Nephron (organoid): ENCODE measurements at regions not wholly inside any gene's neighbourhood (a gene's known extent, or its start where the extent isn't known, plus 50 kb on each side); places are given as distances from the start of the nearest gene placed in this dataset.

ENCODE experiments used
- H3K27ac Mint-ChIP-seq, 3 experiments: 2 replicates each; pipeline ENCODE4 v1.8.0; 2020; ENCODE audit warnings: mixed read lengths in 3 of 3, mild to moderate bottlenecking in 2 of 3, moderate library complexity in 1 of 3
- H3K27me3 Mint-ChIP-seq: 2 replicates; pipeline ENCODE4 v1.8.0; 2021; ENCODE audit warnings: low read depth, mild to moderate bottlenecking, moderate library complexity, mixed read lengths
- H3K36me3 Mint-ChIP-seq: 2 replicates; pipeline ENCODE4 v1.8.0; 2020; ENCODE audit warnings: low read depth, mixed read lengths
- H3K4me1 Mint-ChIP-seq: 2 replicates; pipeline ENCODE4 v1.8.0; 2020; ENCODE audit warnings: mixed read lengths
- H3K4me3 Mint-ChIP-seq, 3 experiments: 2 replicates each; pipeline ENCODE4 v1.8.0; 2020; ENCODE audit warnings: mild to moderate bottlenecking in 3 of 3, mixed read lengths in 3 of 3, moderate library complexity in 2 of 3
- H3K9me3 Mint-ChIP-seq: 2 replicates; pipeline ENCODE4 v1.8.0; 2020; ENCODE audit warnings: mixed read lengths
- CTCF ChIP-seq, 3 experiments: fragments of 200-600 bp; sonication (generic); IDR thresholded peaks; one replicate each; pipeline ENCODE4 v1.5.0; 2021; ENCODE audit warnings: antibody characterized with exemption in 3 of 3; ENCODE audit not compliant: unreplicated experiment in 3 of 3

DNA sequence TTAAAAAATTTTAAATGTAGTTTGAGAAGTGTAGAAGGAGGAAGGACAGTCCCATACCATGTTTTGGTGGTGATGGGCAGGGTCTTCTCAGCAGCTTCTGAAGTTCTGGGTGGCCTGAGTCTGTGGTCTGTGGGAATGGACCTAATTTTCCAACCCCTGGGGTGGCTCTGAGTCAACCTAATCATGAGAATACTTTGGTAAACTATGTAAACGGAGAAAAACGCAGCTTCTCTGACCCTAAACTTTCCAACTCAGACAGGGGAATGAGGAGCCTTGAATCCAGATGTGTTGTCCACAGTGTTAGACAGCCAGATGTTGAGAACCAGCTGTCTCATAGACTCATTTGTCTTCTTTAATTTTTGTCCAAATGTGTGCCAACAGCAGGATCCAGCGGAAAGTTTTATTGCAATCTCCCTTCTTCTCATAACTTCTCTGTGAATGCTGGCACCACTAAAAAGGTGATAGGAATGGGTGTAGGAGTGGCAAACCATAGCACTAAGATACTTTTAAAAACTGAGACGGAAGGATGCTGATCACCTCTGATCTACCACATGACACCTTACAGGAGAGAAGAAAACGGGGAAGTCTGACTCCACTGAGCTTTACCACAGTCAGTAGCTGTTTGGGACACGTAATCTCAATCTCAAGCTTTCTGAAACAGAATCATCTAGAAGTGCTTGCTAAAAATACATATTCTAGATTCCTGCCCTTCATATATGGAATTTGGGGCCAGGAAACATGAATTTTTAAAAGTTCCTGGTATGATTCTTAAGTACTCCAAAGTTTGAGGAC, 90.5 kb upstream of the PHYHIPL start:
- Mint-ChIP-seq H3K4me1 (peaks cover 25% of the 10 kb centered on the region), H3K27ac (peak overlapping the region in 2 of 3 experiments; percentile 15 to 56), H3K4me3 (no peak overlapping the region), H3K9me3 (no peaks in the 10 kb centered on the region), H3K36me3 (no peaks in the 10 kb centered on the region), H3K27me3 (no peaks in the 10 kb centered on the region)
- no peak for TF ChIP-seq CTCF (IDR thresholded peaks at IDR 0.05; ENCODE audit: unreplicated experiment in 3 of 3)

DNA sequence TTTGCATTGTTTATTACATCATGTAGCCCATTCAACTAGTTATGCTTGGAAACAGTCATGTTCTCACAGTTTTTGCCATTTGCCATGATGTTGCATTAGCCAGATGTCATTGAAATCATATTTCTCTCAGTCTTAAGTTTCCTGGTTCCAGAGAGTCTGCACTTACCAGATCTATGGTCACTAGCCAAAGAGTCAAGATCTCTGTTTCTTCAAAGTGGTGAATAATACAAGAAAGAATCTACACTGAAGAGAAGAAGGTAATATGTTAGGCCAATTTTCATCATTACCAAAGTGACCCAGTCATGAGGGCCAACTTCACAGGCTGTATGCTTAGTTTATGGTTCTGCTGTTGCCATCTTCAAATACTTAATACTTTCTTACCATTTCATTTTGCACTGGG, 89.0 kb upstream of the PHYHIPL start:
- H3K9me3 Mint-ChIP-seq = no peaks in the 10 kb centered on the region
- H3K4me3 Mint-ChIP-seq = no peak overlapping the region
- no peak for TF ChIP-seq CTCF (IDR thresholded peaks at IDR 0.05; ENCODE audit: unreplicated experiment in 3 of 3)
- no peaks in the 10 kb centered on the region for H3K27me3 Mint-ChIP-seq
- no peaks in the 10 kb centered on the region for H3K36me3 Mint-ChIP-seq
- peaks cover 26% of the 10 kb centered on the region for H3K4me1 Mint-ChIP-seq
- H3K27ac Mint-ChIP-seq = no peak overlapping the region

DNA sequence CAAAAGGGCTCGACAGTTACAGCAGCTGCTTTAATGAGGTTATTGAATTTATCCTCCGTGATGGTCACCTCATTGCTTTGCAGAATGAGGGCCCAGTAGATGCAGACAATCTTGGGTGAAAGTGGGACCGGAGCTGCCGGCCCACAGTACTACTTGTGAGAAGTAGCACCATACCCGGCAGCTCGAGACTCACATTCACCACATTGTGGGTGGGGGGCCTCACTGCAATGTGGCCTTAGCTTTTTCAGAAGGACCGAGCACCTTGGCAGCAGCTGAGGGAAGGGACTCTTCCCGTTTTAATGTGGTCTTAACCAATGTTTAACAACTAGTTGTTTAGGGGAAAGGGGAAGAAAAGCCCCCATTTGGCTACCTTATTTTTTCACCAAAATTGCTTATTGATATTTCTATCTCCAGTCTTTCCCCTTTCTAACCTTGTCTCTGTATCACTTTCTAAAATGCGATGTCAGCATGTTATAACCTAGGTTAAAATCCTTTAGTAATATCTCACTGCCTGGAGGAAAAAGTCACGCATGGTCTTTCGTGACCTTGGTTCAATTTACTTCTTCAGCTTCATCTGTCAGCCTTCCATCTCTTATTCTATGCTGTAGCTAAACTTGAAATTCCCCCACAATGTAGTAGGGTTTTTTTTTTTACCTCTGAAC, 87.4 kb upstream of the PHYHIPL start:
- Mint-ChIP-seq H3K27me3 (no peaks in the 10 kb centered on the region), H3K4me3 (no peak overlapping the region), H3K27ac (peak overlapping the region in 1 of 3 experiments; percentile 27), H3K36me3 (no peaks in the 10 kb centered on the region), H3K9me3 (no peaks in the 10 kb centered on the region), H3K4me1 (peaks cover 31% of the 10 kb centered on the region)
- TF ChIP-seq CTCF (IDR thresholded peaks at IDR 0.05; ENCODE audit: unreplicated experiment in 3 of 3) = no peak

- Mint-ChIP-seq H3K4me3 (no peak overlapping the region), H3K27ac (peak overlapping the region in 1 of 3 experiments; percentile 13), H3K27me3 (no peaks in the 10 kb centered on the region), H3K4me1 (peaks cover 21% of the 10 kb centered on the region), H3K36me3 (no peaks in the 10 kb centered on the region), H3K9me3 (no peaks in the 10 kb centered on the region)
- TF ChIP-seq CTCF (IDR thresholded peaks at IDR 0.05; ENCODE audit: unreplicated experiment in 3 of 3) = no peak
These were observed 85.4 kb upstream of the PHYHIPL start for GRCh38 chr10:59090817-59091622.

- H3K4me3 Mint-ChIP-seq = no peak overlapping the region
- H3K4me1 Mint-ChIP-seq = peaks cover 18% of the 10 kb centered on the region
- H3K27me3 Mint-ChIP-seq = no peaks in the 10 kb centered on the region
- no peaks in the 10 kb centered on the region for H3K36me3 Mint-ChIP-seq
- no peaks in the 10 kb centered on the region for H3K9me3 Mint-ChIP-seq
- TF ChIP-seq CTCF (IDR thresholded peaks at IDR 0.05; ENCODE audit: unreplicated experiment in 3 of 3) = no peak
- H3K27ac Mint-ChIP-seq = peak overlapping the region; percentile 61 to 68 (median 65)
These were observed 83.0 kb upstream of the PHYHIPL start for GRCh38 chr10:59093461-59093860.
